HG02678 (cell line): ENCODE measurements at regions not wholly inside any gene's neighbourhood (a gene's known extent, or its start where the extent isn't known, plus 50 kb on each side); places are given as distances from the start of the nearest gene placed in this dataset.

ENCODE experiments used
- ATAC-seq: cut with Tn5 transposase; IDR thresholded peaks from one replicate; pipeline ENCODE4 v1.9.1; 2021; ENCODE audit warnings: mild to moderate bottlenecking, moderate library complexity; ENCODE audit not compliant: unreplicated experiment

DNA sequence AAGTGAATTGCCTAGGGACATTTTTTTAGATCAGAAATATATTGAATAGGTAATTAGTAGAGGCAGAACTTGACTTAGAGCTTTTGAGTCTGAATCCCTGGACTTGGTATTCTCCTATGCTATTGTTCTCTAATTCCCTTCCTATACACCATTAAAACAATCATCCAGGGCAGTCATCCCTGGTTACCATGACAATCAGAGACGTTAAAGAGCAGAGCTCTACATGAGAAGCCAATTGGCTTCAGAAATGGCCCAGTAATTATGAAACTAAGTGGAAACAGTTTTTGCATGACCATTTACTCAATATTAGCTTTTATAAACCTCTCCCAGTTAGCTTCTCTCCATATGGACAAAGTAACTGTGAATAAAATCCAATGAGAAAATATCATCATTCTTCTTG lies 182.1 kb upstream of the TP63 start:
- no peak for ATAC-seq

GRCh38 chr3:189455009-189455408 lies 176.2 kb upstream of the TP63 start:
- no peak for ATAC-seq

DNA sequence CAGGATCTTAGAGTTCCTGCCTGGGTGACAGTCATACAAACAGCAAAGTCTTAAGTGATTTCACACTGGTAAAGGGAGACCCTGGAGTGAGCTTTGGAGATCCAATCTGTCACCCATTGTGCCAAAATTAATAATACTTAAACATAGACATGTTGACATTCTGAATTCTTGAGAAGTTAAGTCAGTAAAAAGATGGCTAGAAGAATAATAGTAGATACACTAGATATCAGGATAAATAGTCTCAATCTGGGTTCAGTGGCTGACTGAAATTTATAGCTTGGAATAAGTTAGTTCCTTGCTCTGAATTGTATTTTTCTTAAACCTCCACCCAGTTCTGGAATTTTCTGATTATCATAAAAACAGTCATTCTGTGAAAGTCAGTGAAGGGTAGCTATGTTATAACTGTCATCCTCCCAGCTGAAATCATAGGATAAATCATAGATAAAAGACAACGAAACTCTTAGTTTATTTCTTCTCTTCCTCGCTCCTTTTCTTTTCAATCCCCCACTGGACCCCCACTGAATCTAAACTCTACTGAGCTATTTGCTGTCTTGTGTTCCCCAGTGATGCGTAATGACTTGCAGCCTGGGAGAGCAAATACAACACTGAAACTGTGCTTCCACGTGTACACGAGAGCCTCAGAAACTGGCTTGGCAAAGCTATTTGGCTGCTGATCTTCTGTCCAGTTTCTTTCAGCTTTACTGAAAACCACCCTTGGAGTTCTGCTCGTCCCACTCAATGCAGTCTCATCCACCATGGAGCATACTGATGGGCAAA lies 175.4 kb upstream of the TP63 start:
- no peak for ATAC-seq

- no peak for ATAC-seq
Measured at GRCh38 chr3:189457201-189457607, 174.0 kb upstream of the TP63 start.

DNA sequence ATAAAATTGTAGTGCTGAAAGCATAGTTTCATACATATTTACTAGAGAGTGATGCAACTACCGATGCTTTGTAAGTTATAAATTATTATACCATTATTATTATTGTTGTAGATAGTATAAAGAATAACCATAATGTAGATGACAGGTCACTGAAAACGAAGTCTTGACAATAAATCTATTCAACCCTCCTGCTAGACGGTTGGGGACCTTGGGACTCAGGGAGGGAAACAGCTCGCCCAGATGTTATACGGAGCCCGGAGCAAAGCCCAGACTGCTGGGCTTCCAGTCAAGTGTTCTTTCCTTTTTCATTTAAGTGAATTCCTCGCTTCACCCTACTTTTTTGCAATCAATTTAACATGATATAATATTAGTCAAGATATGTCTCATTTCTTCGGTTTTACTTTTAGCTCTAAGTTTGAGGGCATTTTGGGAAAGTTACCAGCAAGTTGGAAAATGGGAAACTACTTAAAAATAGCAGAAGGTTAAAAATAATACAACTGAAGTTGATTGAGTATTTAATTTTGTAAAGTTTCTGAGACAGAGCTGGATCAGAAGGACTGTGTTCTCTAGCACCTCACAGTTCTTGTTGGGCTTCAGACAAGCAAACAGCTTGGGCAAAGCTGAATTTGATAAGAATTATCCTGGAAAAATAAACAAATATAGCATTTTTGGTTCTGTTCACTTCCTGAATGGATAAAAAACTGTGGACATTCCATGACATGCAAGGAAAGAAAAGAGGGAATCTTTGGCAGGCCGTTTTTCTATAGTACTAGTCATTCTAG lies 173.4 kb upstream of the TP63 start:
- no peak for ATAC-seq

GRCh38 chr3:189458528-189458927 lies 172.7 kb upstream of the TP63 start:
- ATAC-seq: no peak

- no peak for ATAC-seq
Measured at GRCh38 chr3:189459231-189459630, 172.0 kb upstream of the TP63 start.

DNA sequence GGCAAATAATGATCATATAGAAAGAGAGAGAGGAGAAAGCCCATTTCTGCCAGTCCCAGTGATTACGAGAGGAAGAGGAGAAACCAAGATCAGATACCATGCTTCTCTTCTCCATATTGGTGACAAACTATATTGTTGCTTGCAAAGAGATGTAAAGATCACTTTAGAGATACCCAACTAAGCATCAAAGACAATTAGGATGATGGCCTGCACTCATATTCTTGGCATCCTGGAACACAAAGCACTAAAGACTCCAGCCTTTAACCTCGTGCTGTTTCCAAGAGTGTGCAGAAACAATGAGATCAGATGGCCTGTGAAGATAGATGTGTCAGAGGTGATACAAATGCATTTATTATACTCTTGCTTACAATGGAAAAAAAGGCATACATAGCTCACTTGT lies 170.7 kb upstream of the TP63 start:
- no peak for ATAC-seq

- ATAC-seq: no peak
Measured at GRCh38 chr3:189464799-189465198, 166.4 kb upstream of the TP63 start.

GRCh38 chr3:189466004-189466403 lies 165.2 kb upstream of the TP63 start:
- ATAC-seq: no peak

GRCh38 chr3:189467451-189467850 lies 163.7 kb upstream of the TP63 start:
- ATAC-seq: no peak

- ATAC-seq: no peak
Measured at GRCh38 chr3:189474944-189475343, 156.2 kb upstream of the TP63 start.

- no peak for ATAC-seq
Measured at GRCh38 chr3:189477614-189478013, 153.6 kb upstream of the TP63 start.

- ATAC-seq: no peak
Measured at GRCh38 chr3:189486556-189486955, 144.6 kb upstream of the TP63 start.

DNA sequence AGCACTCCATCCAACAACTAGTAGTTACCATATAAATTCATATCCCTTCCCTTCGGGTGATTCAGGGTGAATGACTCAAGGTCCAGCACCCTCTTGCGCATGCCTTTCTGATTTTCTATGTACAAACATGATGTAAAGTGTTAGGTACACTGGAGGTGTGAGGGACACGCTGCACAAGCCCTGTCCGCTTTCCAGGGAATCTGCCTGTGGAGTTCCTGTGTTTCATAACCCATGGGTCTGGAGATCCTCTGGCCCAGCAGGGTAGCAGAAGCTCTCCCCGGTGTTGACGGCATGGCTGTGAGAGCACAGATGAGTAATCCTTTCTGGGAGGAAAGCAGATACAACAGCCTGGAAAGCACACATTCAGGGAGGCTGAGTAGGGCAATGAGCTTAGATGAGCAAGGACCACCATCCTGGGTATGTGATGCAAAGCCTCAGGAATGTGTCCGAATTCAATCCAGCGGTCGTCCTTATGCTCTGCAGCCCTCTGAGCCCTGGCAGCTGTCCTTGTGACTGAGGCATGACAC lies 142.9 kb upstream of the TP63 start:
- no peak for ATAC-seq

DNA sequence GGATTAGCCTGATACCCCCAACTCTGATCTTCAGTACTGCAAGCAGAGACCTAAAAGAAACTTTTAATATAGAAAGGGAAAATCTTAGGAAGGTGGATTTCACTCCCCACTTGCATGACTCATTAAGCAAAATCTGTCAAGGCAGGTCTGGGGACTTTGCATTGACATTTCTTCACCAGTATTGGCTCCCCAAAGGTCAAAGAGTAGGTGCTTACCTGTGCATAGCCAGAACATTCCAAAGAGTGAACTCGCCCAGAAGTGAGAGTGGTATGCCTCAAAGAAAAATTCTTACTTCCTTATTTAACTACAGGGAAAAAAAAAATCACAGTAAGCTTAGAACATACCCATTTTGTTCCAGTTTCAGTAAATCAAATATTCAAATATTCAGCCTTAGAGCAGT lies 140.9 kb upstream of the TP63 start:
- ATAC-seq: no peak

- no peak for ATAC-seq
Measured at GRCh38 chr3:189490749-189491148, 140.4 kb upstream of the TP63 start.

DNA sequence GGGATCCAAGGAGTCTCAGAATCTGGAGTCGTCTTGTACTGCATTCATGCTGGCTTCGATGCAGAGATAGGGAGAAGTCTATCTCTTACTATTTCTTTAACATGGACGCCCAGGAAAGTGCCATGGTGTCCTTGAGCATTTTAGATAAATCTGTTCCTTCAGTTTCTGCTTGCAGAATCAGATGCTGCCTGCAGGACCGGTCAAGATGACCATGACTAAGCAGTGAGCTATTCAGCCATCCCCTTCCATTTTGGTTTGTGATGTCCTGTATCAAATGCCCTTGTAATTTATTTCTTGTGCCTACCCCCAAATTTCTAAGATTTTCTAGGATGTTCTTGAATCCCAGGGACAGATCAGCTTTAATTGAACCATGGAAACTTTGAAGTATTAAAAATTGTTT lies 139.4 kb upstream of the TP63 start:
- no peak for ATAC-seq

DNA sequence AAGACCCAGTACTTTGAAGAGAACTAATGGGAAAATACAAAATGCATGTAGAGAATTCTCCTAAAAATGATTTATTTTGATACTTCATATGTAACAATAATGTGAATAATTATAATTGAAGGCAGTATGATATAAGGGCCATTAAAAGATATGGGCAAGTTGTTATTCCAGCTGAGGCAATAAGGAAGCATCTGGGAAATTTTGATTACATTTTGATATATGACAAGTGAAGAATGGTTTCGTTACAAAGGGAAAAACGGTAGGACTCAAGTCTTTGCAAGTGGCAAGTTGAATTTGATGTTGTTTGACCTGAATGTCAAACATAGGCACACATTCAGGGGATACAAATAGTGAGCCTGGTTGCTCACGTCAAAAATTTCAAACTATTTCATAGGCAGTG lies 137.9 kb upstream of the TP63 start:
- no peak for ATAC-seq

- no peak for ATAC-seq
Measured at GRCh38 chr3:189494632-189495031, 136.6 kb upstream of the TP63 start.

DNA sequence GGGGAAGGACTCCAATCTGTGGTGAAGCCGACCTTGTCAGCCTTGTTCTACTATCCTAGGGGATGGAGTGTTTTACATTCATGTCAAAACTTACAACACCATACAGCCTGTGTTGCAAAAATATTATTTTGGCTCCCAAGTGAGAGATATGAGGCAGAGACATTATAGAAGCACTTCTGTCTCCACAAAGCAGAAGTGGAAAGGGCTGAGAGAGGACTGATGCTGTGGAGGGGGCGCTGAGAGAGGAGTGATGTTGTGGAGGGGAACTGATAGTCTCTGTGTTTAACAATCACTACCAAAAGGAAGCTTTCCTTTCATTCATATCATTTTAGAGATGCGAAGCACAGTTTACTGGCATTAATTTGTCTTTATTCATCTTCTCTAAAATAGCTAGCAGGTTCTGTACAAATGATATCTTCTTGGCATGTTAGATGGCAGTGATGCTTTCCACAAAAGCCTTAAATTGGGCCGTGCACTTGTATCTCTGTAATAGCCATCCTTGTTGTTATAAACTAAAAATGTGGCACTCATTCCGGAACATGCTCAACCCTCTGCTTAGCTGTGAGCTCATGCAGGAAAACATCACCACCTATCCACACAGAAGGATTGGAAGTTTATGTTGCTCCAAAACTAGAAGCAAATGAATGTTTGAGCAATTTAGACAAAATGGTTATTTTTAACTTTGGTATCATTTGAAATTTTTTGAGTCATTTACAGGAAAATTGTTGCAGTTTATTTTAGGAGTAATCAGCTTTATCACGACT lies 134.6 kb upstream of the TP63 start:
- no peak for ATAC-seq
